ENCODE measurements at regions not wholly inside any gene's neighbourhood (a gene's known extent, or its start where the extent isn't known, plus 50 kb on each side); places are given as distances from the start of the nearest gene placed in this dataset.

DNA sequence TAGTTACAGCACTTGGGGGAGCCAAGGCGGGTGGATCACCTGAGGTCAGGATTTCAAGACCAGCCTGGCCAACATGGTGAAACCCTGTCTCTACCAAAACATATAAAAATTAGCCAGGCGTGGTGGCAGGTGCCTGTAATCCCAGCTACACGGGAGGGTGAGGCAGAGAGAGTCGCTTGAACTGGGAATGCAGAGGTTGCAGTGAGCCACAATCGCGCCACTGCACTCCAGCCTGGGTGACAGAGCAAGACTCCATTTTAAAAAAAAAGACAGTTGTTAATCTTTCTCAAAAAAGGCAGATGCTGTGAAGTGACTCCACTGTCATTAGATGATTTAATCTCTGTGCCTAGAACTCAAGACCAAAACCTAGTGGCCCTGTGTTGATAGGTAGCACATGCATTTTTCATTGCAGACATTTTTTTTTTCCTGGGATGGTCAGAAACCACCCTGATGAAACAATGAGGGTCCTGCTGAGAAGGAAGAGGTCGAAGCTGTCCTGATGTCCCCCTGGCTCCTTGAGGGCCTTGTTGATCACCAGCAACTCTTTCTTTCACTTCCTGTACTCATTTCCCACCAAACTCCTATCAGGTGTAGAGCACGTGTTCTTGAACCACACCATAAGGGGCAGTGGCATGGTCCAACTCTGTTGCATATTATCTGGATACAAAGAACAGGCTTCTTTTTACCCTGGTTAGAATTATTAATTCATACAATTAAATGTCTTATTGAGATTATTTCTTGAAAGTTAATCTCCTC, 382.2 kb downstream of the ICE1 start:
- Histone ChIP-seq H2AFZ (ENCODE audit: low read depth, low read length) (no peak overlapping the region), H3K36me3 (ENCODE audit: insufficient read depth, low read length) (no peaks in the 10 kb centered on the region), H3K27me3 (ENCODE audit: insufficient read depth, low read length, poor library complexity) (peaks cover 4% of the 10 kb centered on the region), H4K20me1 (ENCODE audit: insufficient read depth, low read length) (no peaks in the 10 kb centered on the region), H3K9me3 (ENCODE audit: insufficient read depth, low read length, severe bottlenecking) (no peaks in the 10 kb centered on the region), H3K4me3 (ENCODE audit: low read depth in 1 of 2, low read length in 2 of 2) (no peak overlapping the region), H3K27ac (ENCODE audit: low read length) (no peak overlapping the region), H3K79me2 (ENCODE audit: insufficient read depth, low read length) (no peaks in the 10 kb centered on the region), H3K4me1 (ENCODE audit: insufficient read depth, low read length) (no peaks in the 10 kb centered on the region), H3K9ac (ENCODE audit: low read depth, low read length) (no peak overlapping the region), H3K4me2 (ENCODE audit: insufficient read depth, low read length) (no peak overlapping the region)
- no peak for ATAC-seq (ENCODE audit: insufficient read depth, low read depth)
- TF ChIP-seq, protein P1, sequence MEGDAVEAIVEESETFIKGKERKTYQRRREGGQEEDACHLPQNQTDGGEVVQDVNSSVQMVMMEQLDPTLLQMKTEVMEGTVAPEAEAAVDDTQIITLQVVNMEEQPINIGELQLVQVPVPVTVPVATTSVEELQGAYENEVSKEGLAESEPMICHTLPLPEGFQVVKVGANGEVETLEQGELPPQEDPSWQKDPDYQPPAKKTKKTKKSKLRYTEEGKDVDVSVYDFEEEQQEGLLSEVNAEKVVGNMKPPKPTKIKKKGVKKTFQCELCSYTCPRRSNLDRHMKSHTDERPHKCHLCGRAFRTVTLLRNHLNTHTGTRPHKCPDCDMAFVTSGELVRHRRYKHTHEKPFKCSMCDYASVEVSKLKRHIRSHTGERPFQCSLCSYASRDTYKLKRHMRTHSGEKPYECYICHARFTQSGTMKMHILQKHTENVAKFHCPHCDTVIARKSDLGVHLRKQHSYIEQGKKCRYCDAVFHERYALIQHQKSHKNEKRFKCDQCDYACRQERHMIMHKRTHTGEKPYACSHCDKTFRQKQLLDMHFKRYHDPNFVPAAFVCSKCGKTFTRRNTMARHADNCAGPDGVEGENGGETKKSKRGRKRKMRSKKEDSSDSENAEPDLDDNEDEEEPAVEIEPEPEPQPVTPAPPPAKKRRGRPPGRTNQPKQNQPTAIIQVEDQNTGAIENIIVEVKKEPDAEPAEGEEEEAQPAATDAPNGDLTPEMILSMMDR (IDR thresholded peaks at IDR 0.05; ENCODE audit: borderline replicate concordance, extremely low read depth, low read length, poor library complexity, severe bottlenecking), result no peak
- no peak for TF ChIP-seq EZH2 (IDR thresholded peaks at IDR 0.05; ENCODE audit: borderline replicate concordance, low read depth, low read length, severe bottlenecking)
- no peak for DNase-seq

DNA sequence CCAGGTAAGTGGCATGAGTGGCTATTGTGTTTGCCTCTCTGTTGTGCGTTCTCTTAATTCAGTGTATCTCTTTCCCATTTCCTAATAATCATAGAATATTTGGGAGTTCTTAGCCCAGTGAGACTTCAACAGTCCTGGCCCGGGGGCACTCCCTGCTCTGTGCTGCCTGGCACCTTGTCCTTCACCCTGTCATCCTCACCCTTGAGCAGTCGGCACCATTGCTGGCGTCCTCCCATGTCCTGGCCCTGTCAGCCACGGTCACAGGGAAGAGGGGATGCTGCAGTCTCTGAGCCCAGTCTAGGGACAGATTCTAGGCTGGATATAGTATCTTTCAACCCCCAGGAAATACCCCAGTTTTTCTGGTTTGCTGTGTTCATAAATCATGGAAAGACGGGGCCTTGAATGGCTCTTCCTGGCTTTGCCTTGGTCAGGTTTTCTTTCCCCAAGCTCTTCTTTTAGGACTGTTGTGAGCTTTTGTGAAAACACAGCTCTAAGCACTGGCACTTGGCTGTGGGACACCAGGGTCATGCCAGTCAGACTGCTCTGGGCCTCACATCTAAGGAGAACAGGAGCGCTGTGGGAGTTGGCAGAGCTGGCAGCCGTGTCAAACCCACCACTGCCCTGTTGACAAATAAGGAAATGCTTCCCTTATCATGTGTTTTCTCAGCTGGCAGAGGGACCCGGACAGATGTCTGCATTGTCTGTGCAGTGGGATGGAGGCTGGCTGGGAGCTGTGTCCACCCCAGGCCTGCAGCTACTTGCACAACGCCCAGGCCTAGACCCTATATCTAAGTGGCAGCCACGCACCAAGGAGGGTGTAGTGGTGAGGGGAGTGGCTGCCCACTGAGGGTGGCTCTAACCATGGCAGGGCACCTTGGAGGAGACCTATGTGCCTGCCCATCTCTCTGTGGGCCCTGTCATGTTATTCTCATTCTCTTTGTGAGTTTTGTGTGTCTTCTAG, 378.6 kb downstream of the ICE1 start:
- H3K27ac ChIP-seq (ENCODE audit: low read length), result no peak overlapping the region
- no peaks in the 10 kb centered on the region for H3K79me2 ChIP-seq (ENCODE audit: insufficient read depth, low read length)
- H4K20me1 ChIP-seq (ENCODE audit: insufficient read depth, low read length), result no peaks in the 10 kb centered on the region
- ATAC-seq (ENCODE audit: insufficient read depth, low read depth) (no peak), DNase-seq (no peak)
- no peak for TF ChIP-seq EZH2 (IDR thresholded peaks at IDR 0.05; ENCODE audit: borderline replicate concordance, low read depth, low read length, severe bottlenecking)
- TF ChIP-seq, protein P1 (IDR thresholded peaks at IDR 0.05; ENCODE audit: borderline replicate concordance, extremely low read depth, low read length, poor library complexity, severe bottlenecking), result no peak
- H3K36me3 ChIP-seq (ENCODE audit: insufficient read depth, low read length), result no peaks in the 10 kb centered on the region
- H3K4me1 ChIP-seq (ENCODE audit: insufficient read depth, low read length), result no peaks in the 10 kb centered on the region
- no peaks in the 10 kb centered on the region for H3K9me3 ChIP-seq (ENCODE audit: insufficient read depth, low read length, severe bottlenecking)
- H3K9ac ChIP-seq (ENCODE audit: low read depth, low read length), result no peak overlapping the region
- peaks cover 5% of the 10 kb centered on the region for H3K27me3 ChIP-seq (ENCODE audit: insufficient read depth, low read length, poor library complexity)
- no peak overlapping the region for H3K4me2 ChIP-seq (ENCODE audit: insufficient read depth, low read length)
- H2AFZ ChIP-seq (ENCODE audit: low read depth, low read length), result no peak overlapping the region
- H3K4me3 ChIP-seq (ENCODE audit: low read depth in 1 of 2, low read length in 2 of 2), result no peak overlapping the region

DNA sequence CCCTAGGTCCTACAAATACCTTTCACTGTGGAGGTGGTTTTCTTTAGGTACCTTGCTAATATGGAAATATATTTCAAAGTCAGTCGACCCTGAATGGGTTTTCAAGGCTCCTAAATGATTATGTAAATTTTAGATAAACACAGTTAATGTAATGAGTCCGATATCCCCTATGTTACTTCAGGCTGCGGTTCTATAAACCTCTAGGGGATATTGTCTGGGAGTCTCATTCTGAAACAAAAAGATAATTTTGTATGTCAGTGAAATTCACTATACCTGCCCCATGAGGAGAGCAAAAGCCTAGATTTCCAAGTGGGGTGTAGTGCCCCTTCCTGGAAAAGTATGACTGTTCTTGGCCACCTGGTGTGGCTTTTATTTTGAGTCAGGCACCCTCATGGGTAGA, 377.3 kb downstream of the ICE1 start:
- H3K4me3 ChIP-seq (ENCODE audit: low read depth in 1 of 2, low read length in 2 of 2), result no peak overlapping the region
- DNase-seq, result no peak
- no peaks in the 10 kb centered on the region for H3K36me3 ChIP-seq (ENCODE audit: insufficient read depth, low read length)
- H4K20me1 ChIP-seq (ENCODE audit: insufficient read depth, low read length), result no peaks in the 10 kb centered on the region
- H3K9ac ChIP-seq (ENCODE audit: low read depth, low read length), result no peak overlapping the region
- no peak for TF ChIP-seq EZH2 (IDR thresholded peaks at IDR 0.05; ENCODE audit: borderline replicate concordance, low read depth, low read length, severe bottlenecking)
- TF ChIP-seq, protein P1 (IDR thresholded peaks at IDR 0.05; ENCODE audit: borderline replicate concordance, extremely low read depth, low read length, poor library complexity, severe bottlenecking), result no peak
- no peak overlapping the region for H3K27ac ChIP-seq (ENCODE audit: low read length)
- H3K27me3 ChIP-seq (ENCODE audit: insufficient read depth, low read length, poor library complexity), result peaks cover 5% of the 10 kb centered on the region
- H3K9me3 ChIP-seq (ENCODE audit: insufficient read depth, low read length, severe bottlenecking), result no peaks in the 10 kb centered on the region
- H3K4me1 ChIP-seq (ENCODE audit: insufficient read depth, low read length), result no peaks in the 10 kb centered on the region
- no peak for ATAC-seq (ENCODE audit: insufficient read depth, low read depth)
- H3K4me2 ChIP-seq (ENCODE audit: insufficient read depth, low read length), result no peak overlapping the region
- H3K79me2 ChIP-seq (ENCODE audit: insufficient read depth, low read length), result no peaks in the 10 kb centered on the region
- no peak overlapping the region for H2AFZ ChIP-seq (ENCODE audit: low read depth, low read length)
